GM10266 (cell line): ENCODE measurements at regions not wholly inside any gene's neighbourhood (a gene's known extent, or its start where the extent isn't known, plus 50 kb on each side); places are given as distances from the start of the nearest gene placed in this dataset.

ENCODE experiments used
- DNase-seq: peaks from one replicate; pipeline ENCODE4 v3.0.0; 2012; ENCODE audit errors: extremely low spot score
- CTCF ChIP-seq: IDR thresholded peaks from 2 replicates; pipeline ENCODE4 v1.5.1; 2012; ENCODE audit warnings: mild to moderate bottlenecking, low read depth; ENCODE audit not compliant: control insufficient read depth, insufficient read depth; ENCODE audit errors: missing control alignments

DNA sequence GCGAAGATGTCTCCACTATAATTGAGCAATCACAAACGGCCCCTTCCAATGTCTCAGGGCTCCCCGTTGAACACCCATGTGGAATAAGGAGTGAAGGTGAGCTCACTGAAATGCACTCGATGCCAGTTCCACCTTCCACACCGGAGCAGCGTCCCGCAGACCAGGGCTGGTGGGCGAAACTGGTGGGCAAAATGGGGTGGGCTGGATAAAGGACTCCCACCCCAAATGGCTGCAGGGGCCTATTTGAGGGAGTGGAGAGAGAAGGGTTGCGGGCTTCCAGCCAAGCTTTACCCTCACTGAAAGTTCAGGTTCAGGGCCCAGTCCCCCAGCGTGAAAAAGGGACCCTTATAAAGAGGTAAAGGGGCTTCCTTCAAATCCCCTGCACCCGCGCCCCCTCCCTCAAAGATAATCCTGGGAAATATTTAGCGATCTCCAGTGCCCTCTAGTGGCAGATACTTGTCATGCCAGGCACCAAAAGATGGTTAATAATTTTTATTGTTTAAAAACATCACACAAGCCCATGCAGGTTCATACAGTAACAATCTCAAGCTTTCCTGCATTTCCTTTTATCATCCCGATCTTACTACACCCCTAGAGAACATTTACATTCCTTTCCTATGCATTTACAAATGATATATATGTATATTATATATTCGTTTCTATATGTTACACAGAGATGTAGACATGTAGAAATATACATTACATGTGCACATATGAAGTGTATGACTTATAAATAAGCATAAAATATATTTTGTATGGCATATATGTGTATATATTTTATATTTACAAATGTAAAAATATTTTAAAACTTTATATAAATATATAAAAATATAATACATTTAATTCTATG is 58.2 kb upstream of the NKX2-2 start:
- peak; percentile 81 for TF ChIP-seq CTCF

GRCh38 chr20:21570285-21570992 is 56.6 kb upstream of the NKX2-2 start:
- no peak for DNase-seq
- no peak for TF ChIP-seq CTCF

More for the DNA sequence above, 58.2 kb upstream of the NKX2-2 start:
- peak; percentile 28 for DNase-seq

DNA sequence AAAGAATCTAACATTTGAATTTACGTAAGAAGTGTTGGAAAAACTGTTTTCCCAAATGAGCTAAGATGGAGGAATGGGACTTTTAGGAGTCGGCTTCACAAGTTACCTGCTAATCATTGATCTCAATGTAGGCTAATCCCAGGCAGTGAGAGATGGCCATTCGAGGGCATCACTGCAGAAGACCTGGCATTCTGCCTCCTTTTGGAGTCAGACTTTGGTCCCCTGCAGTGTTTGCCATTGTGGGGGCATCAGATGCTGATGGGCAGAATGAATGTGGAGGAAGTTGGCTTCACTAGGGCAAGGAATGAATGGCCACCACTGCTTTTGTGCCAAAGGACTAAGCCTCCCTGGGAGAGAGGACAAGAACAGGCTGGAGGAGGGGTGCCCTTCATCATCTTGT is 55.7 kb upstream of the NKX2-2 start:
- DNase-seq = no peak
- TF ChIP-seq CTCF = no peak

GRCh38 chr20:21564127-21564773 is 50.4 kb upstream of the NKX2-2 start:
- no peak for DNase-seq
- no peak for TF ChIP-seq CTCF
